Activated CD4-positive, CD25-positive, alpha-beta regulatory T cell treated with anti-CD3 and anti-CD28 coated beads, Interleukin-2, amount 50 U/mL, for 72 hours (primary cell): ENCODE measurements at regions not wholly inside any gene's neighbourhood (a gene's known extent, or its start where the extent isn't known, plus 50 kb on each side); places are given as distances from the start of the nearest gene placed in this dataset.
"Not testable (repeated sequence)": the region's sequence is repeated elsewhere in the genome, so short reads cannot be mapped to it uniquely, and the experiment has no call there.

ENCODE experiments used
- DNase-seq: peaks from one replicate; pipeline ENCODE4 v3.0.0; 2021

DNA sequence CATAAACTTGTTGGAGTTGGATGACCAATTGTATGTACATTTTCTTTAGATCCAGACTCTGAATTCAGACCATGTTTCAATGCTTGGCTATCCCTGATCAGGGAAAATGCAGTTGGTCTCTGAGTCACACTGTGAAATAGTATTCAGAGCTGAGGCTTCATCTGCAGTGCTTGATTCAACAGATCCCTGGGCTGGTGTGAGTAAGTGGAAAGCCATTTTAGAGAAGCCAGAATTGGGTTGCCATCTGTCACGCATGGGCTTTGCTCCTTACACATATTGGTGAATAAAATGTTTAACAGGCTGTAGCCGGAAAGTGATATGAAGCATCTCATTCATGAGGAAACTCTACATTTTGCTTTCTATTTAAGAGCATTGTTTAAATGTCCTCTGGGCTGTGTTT is 50.0 kb upstream of the ACYP2 start:
- DNase-seq: no peak

DNA sequence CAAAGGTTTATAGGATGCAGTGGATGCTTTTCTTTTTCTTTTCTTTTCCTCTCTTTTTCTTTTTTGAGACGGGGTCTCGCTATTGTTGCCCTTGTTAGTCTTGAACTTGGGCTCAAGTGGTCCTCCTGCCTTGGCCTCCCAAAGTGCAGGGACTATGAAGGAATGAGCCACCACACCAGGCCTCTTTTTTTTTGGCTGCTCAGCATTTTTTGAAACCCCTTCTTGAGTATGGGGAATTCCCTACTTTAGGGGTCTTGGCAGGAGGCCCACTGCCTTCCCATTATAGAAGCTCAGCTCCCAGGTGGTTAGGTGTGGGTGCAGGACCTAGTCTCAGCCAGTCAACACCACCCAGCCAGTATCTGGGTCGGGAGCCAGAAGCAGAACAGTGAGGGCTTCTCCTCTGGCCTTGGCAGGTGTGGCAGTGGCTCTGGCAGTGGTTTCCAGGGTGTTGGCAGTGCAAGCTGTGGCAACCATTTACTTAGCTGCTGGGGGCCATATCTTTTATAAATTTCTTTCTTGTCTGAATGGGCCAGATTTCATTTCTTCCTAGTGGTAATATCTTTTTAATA is 51.4 kb upstream of the ACYP2 start:
- DNase-seq: no peak

DNA sequence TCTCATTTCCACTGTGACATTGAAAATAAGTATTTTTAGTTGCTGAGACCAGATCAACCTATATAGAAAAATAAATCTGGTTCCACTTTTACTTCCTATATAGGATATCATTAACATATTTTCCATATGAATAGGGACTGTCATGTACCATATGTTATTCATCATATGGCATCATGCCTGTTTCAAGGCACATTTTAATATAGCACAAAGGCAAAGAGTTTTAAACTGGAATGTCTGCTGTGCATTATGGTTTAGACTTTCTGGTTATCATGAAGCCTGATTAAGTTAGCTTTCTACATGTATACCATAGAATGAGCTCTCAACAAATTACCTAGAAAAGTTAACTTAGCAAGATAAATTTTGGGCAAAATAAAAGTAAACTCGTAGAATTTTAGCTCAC is 53.0 kb upstream of the ACYP2 start:
- DNase-seq: no peak

DNA sequence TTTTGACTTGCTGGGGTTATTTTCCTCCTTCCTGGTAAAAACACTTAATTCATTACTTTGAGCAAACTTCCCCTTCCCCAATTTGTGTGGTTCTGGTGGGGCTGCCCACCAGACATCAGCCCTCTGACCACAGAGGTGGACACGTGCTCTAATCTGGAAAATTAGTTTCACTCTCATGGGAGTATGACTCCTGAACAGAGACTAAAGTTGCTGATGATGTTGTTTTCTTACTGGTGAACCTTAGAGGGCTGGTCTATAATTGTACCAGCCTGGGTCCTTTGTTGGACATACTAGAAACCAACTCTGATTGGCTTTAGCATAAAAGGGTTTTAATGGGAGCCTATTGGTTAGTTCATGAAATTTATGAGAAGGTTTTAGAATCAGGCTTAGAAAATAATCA is 54.1 kb upstream of the ACYP2 start:
- no peak for DNase-seq

DNA sequence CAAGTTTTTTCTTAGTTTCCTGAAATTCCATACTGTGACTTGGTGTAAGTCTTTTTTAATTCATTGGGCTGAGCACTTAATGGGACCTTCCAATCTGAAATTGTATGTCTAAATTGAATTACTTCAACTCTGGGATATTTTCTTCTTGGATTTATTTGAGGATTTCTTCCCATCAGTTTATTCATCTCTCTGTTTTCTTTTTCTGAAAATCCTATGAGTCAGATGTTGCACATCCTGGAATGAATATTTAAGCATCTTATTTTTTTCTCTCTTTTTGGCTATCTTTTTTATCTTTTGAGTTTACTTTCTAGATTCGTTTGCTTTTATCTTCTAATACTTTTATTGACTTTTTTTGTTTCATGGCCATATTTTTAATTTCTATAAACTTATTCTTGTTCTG is 55.4 kb upstream of the ACYP2 start:
- no peak for DNase-seq

DNA sequence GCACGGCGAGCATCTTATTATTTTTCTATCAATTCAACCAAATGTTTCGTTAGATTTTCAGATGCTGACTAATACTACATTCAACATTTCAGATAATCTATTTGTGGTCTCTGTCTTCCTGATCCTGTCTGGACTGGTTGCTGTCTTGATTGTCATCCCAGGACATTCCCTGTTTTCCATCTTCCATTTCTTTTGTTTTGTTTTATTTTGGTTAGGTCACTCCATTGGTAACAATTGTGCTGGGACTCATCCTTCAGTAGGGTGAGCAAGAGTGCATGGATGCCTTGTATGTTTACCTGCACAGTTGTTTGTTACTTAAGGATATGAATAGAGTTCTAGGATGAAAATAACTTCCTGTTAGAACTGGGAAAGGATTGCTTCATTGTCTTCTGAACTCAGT is 55.9 kb upstream of the ACYP2 start:
- DNase-seq: no peak

DNA sequence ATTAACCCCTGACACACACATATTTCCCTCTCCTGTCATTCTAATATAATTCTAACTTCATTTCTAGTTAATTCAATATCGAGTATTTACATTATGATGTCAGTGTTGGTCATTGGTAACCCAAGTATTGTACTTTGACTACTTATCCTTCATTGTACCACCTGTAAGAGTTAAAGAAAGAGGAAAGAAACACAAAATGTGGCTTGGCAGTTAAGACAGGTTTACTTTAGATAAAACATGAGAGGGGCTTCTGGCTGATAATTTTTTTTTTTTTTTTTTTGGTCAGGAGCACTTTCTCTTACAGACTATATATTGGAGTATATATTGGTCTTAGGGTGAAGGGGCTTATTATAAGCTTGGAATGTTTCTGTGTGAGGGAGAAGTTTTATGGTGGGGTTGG is 57.0 kb upstream of the ACYP2 start:
- DNase-seq: no peak

DNA sequence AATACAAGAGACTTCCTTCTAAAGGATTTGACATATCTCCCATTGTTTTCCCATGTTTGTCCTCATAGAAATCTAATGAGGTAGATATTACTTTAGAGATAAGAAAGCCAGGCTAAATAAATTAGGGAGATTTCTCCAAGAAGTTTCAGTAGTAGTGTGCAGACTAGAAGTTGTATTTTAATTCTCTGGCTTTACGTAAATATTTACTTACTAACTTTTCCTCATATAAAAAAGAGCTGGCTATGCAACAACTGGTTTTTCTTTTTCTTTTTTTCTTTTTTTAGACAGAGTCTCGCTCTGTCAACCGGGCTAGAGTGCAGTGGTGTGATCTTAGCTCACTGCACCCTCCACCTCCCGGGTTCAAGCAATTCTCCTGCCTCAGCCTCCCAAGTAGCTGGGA is 60.6 kb upstream of the ACYP2 start:
- DNase-seq: no peak

DNA sequence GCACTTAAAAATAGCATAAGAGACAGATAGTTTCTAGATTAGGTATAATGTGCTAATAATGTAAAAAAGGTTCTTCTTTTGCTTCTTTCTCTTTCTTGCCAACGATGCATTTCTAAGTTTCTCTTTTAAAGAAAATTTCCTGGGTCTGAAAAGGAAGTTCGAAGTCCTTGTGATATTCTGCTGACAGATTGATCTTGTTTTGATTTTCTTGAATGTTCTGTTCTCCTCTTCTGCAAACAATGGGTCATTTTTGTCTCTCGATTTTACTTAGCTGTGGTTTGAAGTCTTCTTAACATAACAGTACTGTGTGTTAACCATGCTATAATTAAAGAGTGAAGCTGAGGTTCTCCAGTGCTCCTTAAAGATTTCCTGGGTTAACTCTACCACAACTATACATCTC is 61.1 kb upstream of the ACYP2 start:
- DNase-seq: no peak

DNA sequence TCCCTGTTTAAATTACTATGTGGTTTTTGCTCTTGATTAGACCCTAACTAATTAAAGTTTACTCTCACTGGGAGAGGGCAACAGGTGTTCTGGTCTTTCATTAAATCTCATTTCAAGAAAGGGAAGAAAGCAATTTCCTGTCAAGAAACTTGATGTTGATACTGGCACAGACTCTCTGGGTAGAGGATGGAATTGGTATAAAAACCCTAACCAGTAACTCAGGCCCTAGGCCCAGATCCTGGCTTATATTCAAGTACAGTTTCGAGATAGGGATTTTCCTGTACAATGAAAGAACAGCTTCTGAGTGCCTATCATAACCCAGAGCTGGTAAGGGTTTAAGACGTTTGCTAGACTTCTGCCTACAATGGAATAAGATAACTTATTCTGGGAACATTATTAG is 61.6 kb upstream of the ACYP2 start:
- no peak for DNase-seq

DNA sequence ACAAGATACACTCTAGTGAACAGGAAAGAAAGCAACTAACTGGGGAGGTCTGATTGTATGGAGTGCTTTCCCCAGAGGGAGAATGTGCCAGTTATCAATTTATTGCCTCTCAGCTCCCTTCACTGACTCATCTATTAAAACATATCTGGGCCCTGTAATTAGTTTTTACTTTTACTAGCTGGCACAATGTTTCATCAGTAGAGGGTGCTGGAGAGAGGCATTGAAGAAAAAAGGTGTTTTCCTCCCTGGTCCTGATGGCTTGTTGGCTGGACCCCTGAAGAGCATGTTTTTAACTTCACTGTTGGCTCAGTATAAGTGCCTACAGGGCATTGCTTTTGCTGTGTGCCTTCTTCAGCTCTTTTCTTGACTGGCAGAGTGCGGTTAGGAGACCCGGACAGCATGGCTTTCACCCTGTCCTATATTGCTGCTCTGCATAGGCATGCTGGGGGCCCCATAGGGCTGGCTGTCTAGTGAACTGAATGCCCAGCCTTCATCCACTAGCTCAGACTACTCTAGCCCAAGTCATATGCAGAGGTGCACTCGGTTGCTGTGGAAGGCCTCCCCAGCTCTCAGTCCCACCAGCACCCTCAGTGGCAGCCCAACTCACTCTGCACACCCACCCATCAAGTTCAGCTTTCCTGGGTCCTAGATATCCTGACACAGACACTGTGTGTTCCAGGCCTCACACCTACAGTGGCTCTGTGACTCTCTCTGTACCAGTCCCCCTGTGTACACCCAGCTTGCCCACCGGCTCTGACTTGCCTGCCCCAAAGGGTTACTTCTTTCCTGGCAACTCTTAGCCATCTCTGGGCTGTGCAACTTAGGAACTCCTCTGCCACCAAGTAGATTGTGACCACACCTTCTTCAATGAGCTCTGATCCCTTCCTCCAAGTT is 62.3 kb upstream of the ACYP2 start:
- DNase-seq: no peak

DNA sequence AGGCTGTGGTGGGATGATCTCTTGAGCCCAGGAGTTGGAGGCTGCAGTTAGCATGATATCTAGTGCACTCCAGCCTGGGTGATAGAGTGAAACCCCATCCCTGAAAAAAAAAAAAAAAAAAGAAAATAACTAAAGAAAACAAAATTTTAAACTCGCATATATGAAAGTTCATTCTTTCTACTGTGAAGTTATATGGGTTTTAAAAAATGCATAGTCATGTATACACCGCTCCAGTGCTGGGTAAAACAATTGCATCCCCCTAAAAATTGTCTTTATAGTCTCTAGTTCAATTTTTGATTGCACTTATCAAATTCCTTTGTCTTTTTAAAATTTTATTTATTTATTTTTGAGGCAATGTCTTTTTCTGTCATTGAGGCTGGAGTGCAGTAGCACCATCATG is 65.0 kb upstream of the ACYP2 start:
- no peak for DNase-seq

DNA sequence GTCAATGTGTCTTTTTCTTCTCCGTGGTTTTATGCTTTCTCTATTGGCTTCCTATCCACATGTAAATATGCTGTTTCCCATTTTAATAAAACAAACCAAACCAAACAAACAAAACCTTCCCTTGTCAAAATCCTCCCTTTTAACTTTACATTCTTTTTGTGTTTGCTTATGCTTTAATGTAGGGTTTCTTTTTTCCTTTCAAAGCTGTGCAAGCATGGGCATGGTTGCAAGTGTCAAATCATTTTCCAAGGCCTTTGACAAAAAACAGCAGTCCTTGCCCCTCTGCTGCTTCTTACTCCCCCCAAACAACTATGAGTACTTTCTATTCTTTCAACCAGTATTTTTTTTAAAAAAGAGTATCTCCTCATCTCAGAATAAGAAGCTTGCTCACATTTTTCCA is 66.0 kb upstream of the ACYP2 start:
- no peak for DNase-seq

DNA sequence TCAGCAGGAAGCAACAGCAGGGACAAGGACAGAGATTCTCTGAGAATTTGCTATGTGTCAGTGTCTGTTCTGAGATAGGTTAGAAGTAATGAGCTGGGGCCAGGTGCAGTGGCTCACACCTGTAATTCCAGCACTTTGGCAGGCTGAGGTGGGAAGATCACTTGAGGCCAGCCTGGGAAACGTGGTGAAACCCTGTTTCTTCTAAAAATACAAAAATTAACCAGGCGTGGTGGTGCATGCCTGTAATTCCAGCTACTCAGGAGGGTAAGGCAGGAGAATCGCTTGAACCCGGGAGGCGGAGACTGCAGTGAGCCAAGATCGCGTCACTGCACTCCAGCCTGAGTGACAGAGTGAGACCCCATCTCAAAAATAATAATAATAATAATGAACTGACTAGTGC is 66.5 kb upstream of the ACYP2 start:
- DNase-seq: not testable (repeated sequence)

DNA sequence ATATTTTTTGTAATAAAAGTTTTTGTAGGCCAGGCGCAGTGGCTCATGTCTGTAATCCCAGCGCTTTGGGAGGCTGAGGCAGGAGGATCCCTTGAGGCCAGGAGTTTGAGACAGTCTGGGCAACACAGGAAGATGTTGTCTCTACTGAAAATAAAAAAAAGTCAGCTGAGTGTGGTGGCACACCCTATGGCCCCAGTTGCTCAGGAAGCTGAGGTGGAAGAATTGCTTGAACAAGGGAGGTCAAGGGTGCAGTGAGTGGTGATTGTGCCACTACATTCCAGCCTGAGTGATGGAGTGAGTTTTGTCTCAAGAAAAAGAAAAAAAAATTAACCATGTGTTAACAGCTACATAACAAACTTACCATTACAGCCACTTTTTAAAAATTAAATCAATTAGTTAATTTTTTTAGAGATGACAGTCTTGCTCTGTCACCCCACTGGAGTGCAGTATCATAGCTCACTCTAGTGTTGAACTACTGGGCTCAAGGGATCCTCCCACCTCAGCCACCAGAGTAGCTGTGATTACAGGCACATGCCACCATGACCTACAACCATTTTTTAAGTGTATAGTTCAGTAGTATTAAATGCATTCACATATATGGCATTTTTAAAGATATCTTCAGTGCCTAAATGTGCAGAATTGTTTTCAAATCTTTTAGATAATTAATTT is 67.2 kb upstream of the ACYP2 start:
- DNase-seq: no peak

DNA sequence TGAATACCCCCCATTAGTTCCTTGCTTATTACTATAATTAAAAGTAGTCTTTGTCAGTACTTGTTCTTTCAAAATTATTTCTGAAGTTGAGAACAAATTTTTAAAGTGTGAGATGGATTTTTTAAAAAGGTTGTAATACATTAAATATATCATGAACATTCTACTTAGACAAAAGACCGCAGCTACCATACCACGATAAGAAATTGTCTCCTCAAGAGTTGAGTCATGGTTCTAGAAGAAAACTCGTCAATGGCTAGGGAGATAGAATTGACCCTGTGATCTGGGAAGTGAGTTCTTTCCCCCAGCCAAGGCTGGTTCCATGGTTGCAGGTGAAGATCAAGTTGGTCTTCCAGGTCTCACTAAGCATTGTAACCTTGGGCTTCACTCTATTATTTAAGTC is 67.8 kb upstream of the ACYP2 start:
- no peak for DNase-seq

DNA sequence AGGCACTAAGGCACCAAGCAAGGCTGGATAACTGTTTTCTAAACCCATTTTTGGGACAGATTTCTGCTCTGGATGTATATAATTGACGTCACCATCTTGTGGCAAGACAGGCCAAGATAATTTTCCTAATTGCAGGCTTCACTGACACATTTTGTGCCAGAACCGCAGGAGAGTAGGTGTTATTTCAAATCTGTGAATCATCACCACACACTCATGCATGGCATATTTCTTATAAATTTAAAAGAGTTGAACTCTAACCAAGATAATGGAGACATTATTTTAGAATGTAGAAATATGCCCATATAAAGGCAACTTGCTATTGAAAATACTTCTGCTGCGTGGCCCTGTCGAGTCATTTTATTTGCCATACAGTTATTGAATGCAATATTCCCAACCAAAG is 68.3 kb upstream of the ACYP2 start:
- no peak for DNase-seq

DNA sequence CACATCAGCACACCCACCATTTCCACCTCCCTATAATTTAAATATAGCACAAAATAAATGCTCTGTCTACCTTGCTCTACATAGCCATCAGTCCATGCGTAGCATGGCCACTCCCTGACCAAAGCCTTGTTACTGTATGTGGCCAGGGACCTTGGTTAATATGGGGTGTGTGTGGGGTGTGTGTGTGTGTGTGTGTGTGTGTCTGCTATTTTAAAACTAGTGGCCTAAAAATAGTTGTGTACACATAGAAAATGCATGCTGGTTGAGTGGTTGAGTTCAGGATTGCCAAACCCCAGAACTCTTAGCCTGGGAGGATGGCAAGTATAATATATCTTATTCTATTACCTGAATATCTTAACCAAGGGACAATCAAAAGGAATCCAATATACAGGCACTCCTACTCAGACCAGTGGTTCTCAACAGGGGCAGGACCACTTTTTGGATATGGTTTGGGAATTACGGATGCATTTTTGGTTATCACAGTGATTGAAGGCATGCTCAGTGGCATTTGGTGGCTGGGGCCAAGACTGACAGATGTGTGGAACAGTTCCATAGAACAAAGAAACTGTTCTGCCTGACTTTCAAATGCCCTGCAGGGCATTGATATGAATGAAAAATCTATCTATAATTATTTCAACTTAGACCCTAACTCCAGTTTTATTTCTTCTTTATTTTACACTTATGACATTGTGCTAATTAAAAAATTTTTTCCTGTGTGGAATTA is 72.3 kb upstream of the PSME4 start:
- DNase-seq: no peak

DNA sequence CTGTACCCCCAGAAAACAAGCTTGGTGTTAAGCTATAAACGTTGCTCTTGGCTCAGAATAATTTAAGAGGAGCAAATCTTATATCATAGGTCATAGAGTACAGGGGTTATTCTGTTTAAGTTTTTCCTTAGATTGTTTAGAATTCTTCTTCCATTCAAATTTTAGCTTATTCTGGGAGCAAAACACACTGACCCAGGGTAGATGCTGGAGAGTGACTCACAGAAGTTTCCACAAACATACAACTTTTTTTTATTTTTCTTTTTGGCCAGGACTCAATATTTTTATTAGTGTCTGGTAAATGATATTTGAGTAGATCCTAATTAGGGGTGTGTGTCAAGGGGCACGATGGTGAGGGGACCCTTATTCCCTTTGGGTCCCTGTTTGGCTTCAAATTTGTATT is 71.5 kb upstream of the PSME4 start:
- DNase-seq: no peak

DNA sequence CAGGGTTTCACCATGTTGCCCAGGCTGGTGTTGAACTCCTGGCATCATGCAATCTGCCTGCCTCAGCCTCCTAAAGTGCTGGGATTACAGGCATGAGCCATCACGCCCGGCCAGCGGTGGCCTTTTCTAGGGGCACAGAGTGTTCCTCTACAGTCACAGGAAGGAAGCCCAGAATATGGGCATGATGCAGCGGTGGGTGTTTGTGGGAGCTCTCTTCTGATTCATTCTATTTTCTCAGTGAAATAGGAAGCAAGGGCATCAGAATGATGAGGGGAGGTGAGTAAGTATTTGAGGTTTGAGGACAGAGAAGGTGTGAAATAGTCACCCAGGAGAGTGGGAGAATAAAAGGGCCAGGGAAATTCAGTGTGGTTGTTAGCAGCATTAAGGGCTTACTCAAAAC is 70.3 kb upstream of the PSME4 start:
- DNase-seq: peak; percentile 39

DNA sequence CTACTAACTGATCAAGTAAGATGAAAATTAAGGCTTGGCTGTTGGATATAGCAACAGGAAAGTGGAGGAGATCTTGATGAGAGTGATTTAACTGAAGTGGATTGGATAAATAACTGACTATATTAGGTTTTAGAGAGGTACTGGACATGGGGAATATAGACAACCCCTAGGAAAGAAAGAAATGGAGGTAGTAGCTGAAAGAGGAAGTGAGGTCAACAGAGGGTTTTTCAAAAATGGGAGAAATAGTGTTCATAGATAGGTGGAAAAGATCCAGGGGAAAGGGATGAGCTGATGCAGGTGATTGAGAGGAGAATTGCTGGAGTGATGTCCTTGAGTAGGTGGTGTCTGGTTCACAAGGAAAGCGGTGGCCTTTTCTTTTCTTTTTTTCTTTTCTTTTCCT is 69.9 kb upstream of the PSME4 start:
- no peak for DNase-seq

DNA sequence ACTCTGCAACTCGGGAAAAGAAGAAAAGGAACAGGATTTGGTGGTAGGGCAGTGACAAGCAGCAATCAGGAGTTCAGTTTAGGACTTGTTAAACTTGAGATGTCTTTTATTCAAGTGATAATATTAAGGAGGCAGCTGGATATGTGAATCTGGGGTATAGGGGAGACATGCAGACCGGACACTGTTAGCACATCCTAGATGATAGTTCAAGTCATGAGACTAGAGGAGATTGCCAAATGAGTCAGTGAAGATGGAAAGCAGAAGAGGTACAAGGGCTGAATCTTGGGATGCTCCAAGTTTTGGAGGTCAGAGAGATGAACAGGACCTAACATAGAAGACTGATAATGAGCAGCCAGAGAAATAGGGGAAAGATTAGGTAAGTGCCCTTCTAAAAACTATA is 69.5 kb upstream of the PSME4 start:
- no peak for DNase-seq

DNA sequence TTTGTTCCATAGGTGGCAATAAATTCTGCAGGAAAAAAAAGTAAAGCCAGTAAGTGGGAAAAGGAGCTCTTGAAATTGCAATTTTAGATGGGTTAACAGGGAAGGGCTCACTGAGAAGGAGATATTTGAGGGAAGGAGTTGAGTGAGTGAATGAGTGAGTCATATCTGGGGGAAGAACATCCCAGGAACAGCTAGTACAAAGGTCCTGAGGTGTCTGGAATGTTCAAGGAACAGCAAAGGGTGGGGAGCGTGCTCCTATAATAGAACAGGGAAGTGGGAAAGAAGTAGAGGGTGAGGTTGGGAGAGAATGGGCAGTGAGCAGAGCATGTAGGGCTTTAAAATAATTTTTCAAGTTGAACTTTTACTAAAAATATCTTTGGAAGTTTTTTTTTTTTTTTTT is 68.0 kb upstream of the PSME4 start:
- no peak for DNase-seq

DNA sequence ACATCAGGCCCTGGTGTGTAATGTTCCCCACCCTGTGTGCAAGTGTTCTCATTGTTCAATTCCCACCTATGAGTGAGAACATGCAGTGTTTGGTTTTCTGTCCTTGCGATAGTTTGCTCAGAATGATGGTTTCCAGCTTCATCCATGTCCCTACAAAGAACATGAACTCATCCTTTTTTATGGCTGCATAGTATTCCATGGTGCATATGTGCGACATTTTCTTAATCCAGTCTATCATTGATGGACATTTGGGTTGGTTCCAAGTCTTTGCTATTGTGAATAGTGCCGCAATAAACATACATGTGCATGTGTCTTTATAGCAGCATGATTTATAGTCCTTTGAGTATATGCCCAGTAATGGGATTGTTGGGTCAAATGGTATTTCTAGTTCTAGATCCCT is 60.5 kb upstream of the PSME4 start:
- DNase-seq: not testable (repeated sequence)
